Stomach (tissue), 4 donors: ENCODE measurements at regions not wholly inside any gene's neighbourhood (a gene's known extent, or its start where the extent isn't known, plus 50 kb on each side); places are given as distances from the start of the nearest gene placed in this dataset.
"Not testable (repeated sequence)": the region's sequence is repeated elsewhere in the genome, so short reads cannot be mapped to it uniquely, and the experiment has no call there.

Experiments
- CTCF ChIP-seq, 7 experiments: fragments of 450-650 bp in 4 of 7; fragments of 200-600 bp in 3 of 7; sonication (generic) in 3 of 7; IDR thresholded peaks; one replicate each; pipeline ENCODE4 v1.5.1; 2016 to 2019; ENCODE audit warnings: antibody characterized with exemption in 7 of 7, control low read depth in 2 of 7, mild to moderate bottlenecking in 1 of 7
- EP300 ChIP-seq: sonication (generic); formaldehyde crosslinking; IDR thresholded peaks from one replicate; pipeline ENCODE4 v1.6.1; 2017; ENCODE audit warnings: antibody characterized with exemption
- POLR2A ChIP-seq, 4 donors: fragments of 450-650 bp; IDR thresholded peaks; one replicate each; pipeline ENCODE4 v1.6.1; 2016; ENCODE audit warnings: antibody characterized with exemption in 4 of 4, control low read depth in 2 of 4, mild to moderate bottlenecking in 1 of 4, moderate library complexity in 1 of 4

GRCh38 chr3:159409711-159410110, 578.9 kb upstream of the IL12A start:
- not testable (repeated sequence) for TF ChIP-seq POLR2A (IDR thresholded peaks at IDR 0.05); CTCF (IDR thresholded peaks at IDR 0.05); EP300
